GM19372 (cell line): ENCODE measurements at regions not wholly inside any gene's neighbourhood (a gene's known extent, or its start where the extent isn't known, plus 50 kb on each side); places are given as distances from the start of the nearest gene placed in this dataset.

Experiments used
- ATAC-seq: cut with Tn5 transposase; IDR thresholded peaks from one replicate; pipeline ENCODE4 v1.9.1; 2021; ENCODE audit warnings: mild to moderate bottlenecking, low read depth, moderate library complexity; ENCODE audit not compliant: unreplicated experiment

- ATAC-seq = no peak
Measured at GRCh38 chr3:40846451-40846850, 321.7 kb downstream of the ZNF621 start.

- ATAC-seq = no peak
Measured at GRCh38 chr3:40847551-40847992, 322.8 kb downstream of the ZNF621 start.

- no peak for ATAC-seq
Measured at GRCh38 chr3:40848421-40848820, 323.7 kb downstream of the ZNF621 start.

- no peak for ATAC-seq
Measured at GRCh38 chr3:40850861-40851260, 326.1 kb downstream of the ZNF621 start.

GRCh38 chr3:40851836-40852235 is 327.1 kb downstream of the ZNF621 start:
- no peak for ATAC-seq

GRCh38 chr3:40852712-40853111 is 328.0 kb downstream of the ZNF621 start:
- ATAC-seq = no peak

GRCh38 chr3:40853474-40853873 is 328.7 kb downstream of the ZNF621 start:
- no peak for ATAC-seq

- ATAC-seq = no peak
Measured at GRCh38 chr3:40855871-40856270, 331.1 kb downstream of the ZNF621 start.

GRCh38 chr3:40858364-40859115 is 333.8 kb downstream of the ZNF621 start:
- ATAC-seq = no peak

- no peak for ATAC-seq
Measured at GRCh38 chr3:40862946-40863345, 336.4 kb upstream of the CTNNB1 start.

GRCh38 chr3:40864146-40864782 is 335.0 kb upstream of the CTNNB1 start:
- no peak for ATAC-seq

GRCh38 chr3:40864915-40865314 is 334.4 kb upstream of the CTNNB1 start:
- ATAC-seq = no peak

- ATAC-seq = no peak
Measured at GRCh38 chr3:40867797-40868196, 331.5 kb upstream of the CTNNB1 start.

GRCh38 chr3:40869013-40869412 is 330.3 kb upstream of the CTNNB1 start:
- no peak for ATAC-seq

- no peak for ATAC-seq
Measured at GRCh38 chr3:40869939-40870338, 329.4 kb upstream of the CTNNB1 start.

- ATAC-seq = no peak
Measured at GRCh38 chr3:40871394-40871793, 327.9 kb upstream of the CTNNB1 start.

- no peak for ATAC-seq
Measured at GRCh38 chr3:40872258-40872920, 326.9 kb upstream of the CTNNB1 start.

GRCh38 chr3:40873476-40873875 is 325.8 kb upstream of the CTNNB1 start:
- ATAC-seq = no peak

- no peak for ATAC-seq
Measured at GRCh38 chr3:40873934-40874699, 325.2 kb upstream of the CTNNB1 start.

- no peak for ATAC-seq
Measured at GRCh38 chr3:40875581-40875980, 323.7 kb upstream of the CTNNB1 start.

GRCh38 chr3:40876009-40876408 is 323.3 kb upstream of the CTNNB1 start:
- no peak for ATAC-seq
